Panc1 (cell line): ENCODE measurements at regions not wholly inside any gene's neighbourhood (a gene's known extent, or its start where the extent isn't known, plus 50 kb on each side); places are given as distances from the start of the nearest gene placed in this dataset.

Experiments used
- ATAC-seq: fragments of 200-7000 bp; cut with Tn5 transposase; 2 replicates; pipeline ENCODE4 v1.9.1; 2020; ENCODE audit warnings: mild to moderate bottlenecking, moderate library complexity
- BruUV-seq: library from RNA; stranded (reverse); fragments of 400-500 nt; replicated peaks from 2 replicates; lab custom pipeline; 2021; lab: Mats Ljungman, UMichigan
- CTCF ChIA-PET: fragments of 300-600 bp; sonication (Branson Sonifier 250); formaldehyde crosslinking; loops from one replicate; lab custom pipeline; 2022; ENCODE audit warnings: antibody characterized with exemption; lab: Charles Lee
- POLR2A ChIA-PET: fragments of 300-600 bp; sonication (Branson Sonifier 250); formaldehyde crosslinking; loops from one replicate; lab custom pipeline; 2022; ENCODE audit warnings: antibody characterized with exemption; lab: Charles Lee
- DNase-seq: peaks from one replicate; pipeline ENCODE4 v3.0.0-alpha.2; 2010; ENCODE audit warnings: low read depth, low spot score
- H3K27ac ChIP-seq: 2 replicates; pipeline ENCODE4 v1.5.1; 2011; ENCODE audit warnings: mild to moderate bottlenecking, low read length, inconsistent platforms
- H3K27me3 ChIP-seq: fragments of 200-500 bp; sonication (Bioruptor generic); 2 replicates; pipeline ENCODE4 v1.6.0; 2014; ENCODE audit warnings: low read length, inconsistent platforms; ENCODE audit not compliant: control insufficient read depth, insufficient read depth
- H3K36me3 ChIP-seq: fragments of 200-500 bp; sonication (Bioruptor generic); 2 replicates; pipeline ENCODE4 v1.5.1; 2014; ENCODE audit warnings: inconsistent platforms, mild to moderate bottlenecking, low read length, moderate library complexity; ENCODE audit not compliant: control insufficient read depth, insufficient read depth
- H3K4me1 ChIP-seq: 2 replicates; pipeline ENCODE4 v1.5.1; 2011; ENCODE audit warnings: inconsistent platforms, mild to moderate bottlenecking, low read length, moderate library complexity; ENCODE audit not compliant: control insufficient read depth, insufficient read depth
- H3K4me3 ChIP-seq, 2 experiments: 2 replicates each; pipeline ENCODE4 v1.5.1; 2011 to 2012; ENCODE audit warnings: low read depth in 2 of 2, low read length in 2 of 2, mild to moderate bottlenecking in 2 of 2, inconsistent platforms in 1 of 2, moderate library complexity in 1 of 2
- H3K9me3 ChIP-seq: fragments of 200-500 bp; sonication (Bioruptor generic); 2 replicates; pipeline ENCODE4 v1.5.1; 2014; ENCODE audit warnings: low read depth, mild to moderate bottlenecking, inconsistent platforms, low read length, moderate library complexity; ENCODE audit not compliant: control insufficient read depth, insufficient read depth
- CTCF ChIP-seq: fragments of 450-650 bp; IDR thresholded peaks from 2 replicates; pipeline ENCODE4 v1.5.1; 2017; ENCODE audit warnings: mild to moderate bottlenecking
- POLR2AphosphoS5 ChIP-seq: IDR thresholded peaks from 2 replicates; pipeline ENCODE4 v1.6.1; 2012; ENCODE audit warnings: mild to moderate bottlenecking, low read depth, low read length, moderate library complexity
- REST ChIP-seq, 2 experiments: IDR thresholded peaks; 2 replicates each; pipeline ENCODE4 v1.6.1; 2011 to 2012; ENCODE audit warnings: low read depth in 2 of 2, control low read depth in 1 of 2, low read length in 1 of 2, mild to moderate bottlenecking in 1 of 2, moderate library complexity in 1 of 2; ENCODE audit not compliant: insufficient read depth in 1 of 2
- SIN3A ChIP-seq: IDR thresholded peaks from 2 replicates; pipeline ENCODE4 v1.6.1; 2012; ENCODE audit warnings: low read depth, mild to moderate bottlenecking, low read length, moderate library complexity, borderline replicate concordance; ENCODE audit not compliant: insufficient read depth
- TCF7L2 ChIP-seq: IDR thresholded peaks from 2 replicates; pipeline ENCODE4 v1.6.1; 2011; ENCODE audit warnings: mild to moderate bottlenecking, low read depth, low read length, inconsistent platforms
- in situ Hi-C: cut with HindIII; loops from 2 replicates; pipeline ENCODE4 v1.10.0; 2016; ENCODE audit warnings: low sequenced_read_pairs, low pct_unique_long_range_greater_than_20kb
- intact Hi-C: fragments of 100-400 bp; cut with micrococcal nuclease; formaldehyde crosslinking; loops from one replicate; pipeline ENCODE4 v1.10.0; 2022; ENCODE audit not compliant: unreplicated experiment

DNA sequence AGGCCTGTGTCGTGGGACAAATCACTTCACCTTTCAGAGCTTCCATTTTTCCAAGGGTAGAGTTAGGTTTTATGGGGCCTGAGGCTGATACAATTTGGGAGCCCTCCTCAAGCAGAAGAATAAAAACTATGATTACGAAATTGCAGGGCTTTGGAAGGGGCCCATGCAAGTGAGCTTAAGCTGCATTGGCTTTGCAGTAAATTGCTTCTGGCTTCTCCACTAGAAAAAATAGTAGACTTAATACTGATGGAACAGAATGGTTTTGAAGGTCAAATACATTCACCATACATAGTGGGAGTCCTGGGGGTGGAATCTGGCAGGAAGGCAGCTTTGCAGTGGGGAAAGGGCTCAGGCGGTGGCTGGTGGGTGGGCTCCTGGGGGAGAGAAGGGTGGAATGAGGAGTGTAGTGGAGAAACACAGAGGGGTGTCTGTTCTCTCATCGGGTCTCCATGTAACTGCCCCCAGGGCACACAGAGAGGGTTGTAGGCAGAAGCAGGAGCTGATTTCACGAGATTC is 55.9 kb upstream of the RNF24 start:
- Histone ChIP-seq H3K27ac (no peak overlapping the region), H3K9me3 (no peaks in the 10 kb centered on the region), H3K27me3 (no peaks in the 10 kb centered on the region), H3K4me1 (peaks cover 4% of the 10 kb centered on the region), H3K4me3 (no peak overlapping the region), H3K36me3 (no peaks in the 10 kb centered on the region)
- TF ChIP-seq REST (IDR thresholded peaks at IDR 0.05; ENCODE audit: insufficient read depth in 1 of 2, low read depth in 2 of 2, low read length in 1 of 2), result no peak
- TF ChIP-seq POLR2AphosphoS5, result no peak
- no peak for TF ChIP-seq SIN3A
- no peak for TF ChIP-seq TCF7L2
- TF ChIP-seq CTCF, result no peak
- DNase-seq (no peak), ATAC-seq (no peak)
- no TSS peak for BruUV-seq
- intact Hi-C loops, result no loop called here
- in situ Hi-C loops, result no loop called here
- POLR2A ChIA-PET, result no interaction called here
- CTCF ChIA-PET, result interaction anchor here (0.6 to 1.0 kb wide), 2 partner anchors 17 to 188 kb away, joined by 3 to 5 read pairs; no protein-coding TSS in a partner anchor

GRCh38 chr20:4070323-4071177 is 55.2 kb upstream of the RNF24 start:
- no peak for DNase-seq
- in situ Hi-C loops, result no loop called here
- TF ChIP-seq CTCF (no peak), POLR2AphosphoS5 (no peak), REST (IDR thresholded peaks at IDR 0.05; ENCODE audit: insufficient read depth in 1 of 2, low read depth in 2 of 2, low read length in 1 of 2) (no peak), SIN3A (no peak), TCF7L2 (no peak)
- ATAC-seq, result no peak
- Histone ChIP-seq H3K27ac (no peak overlapping the region), H3K36me3 (no peaks in the 10 kb centered on the region), H3K4me1 (no peaks in the 10 kb centered on the region; the same call in 1 of the 2 replicates), H3K27me3 (no peaks in the 10 kb centered on the region), H3K4me3 (no peak overlapping the region), H3K9me3 (no peaks in the 10 kb centered on the region)
- POLR2A ChIA-PET, result no interaction called here
- no TSS peak for BruUV-seq
- CTCF ChIA-PET, result no interaction called here
- intact Hi-C loops, result no loop called here
